ENCODE measurements at regions not wholly inside any gene's neighbourhood (a gene's known extent, or its start where the extent isn't known, plus 50 kb on each side); places are given as distances from the start of the nearest gene placed in this dataset.
A peak's percentile ranks its signal among the peaks of the same experiment; 100 is the strongest.

- no peak for TF ChIP-seq CTCF (IDR thresholded peaks at IDR 0.05; ENCODE audit: unreplicated experiment in 3 of 3)
- Mint-ChIP-seq H3K4me1 (peaks cover 35% of the 10 kb centered on the region), H3K36me3 (ENCODE audit: low read depth) (no peaks in the 10 kb centered on the region)
Measured at GRCh38 chr10:29798921-29799690, 164.3 kb upstream of the SVIL start.

GRCh38 chr10:29797616-29798015 is 162.8 kb upstream of the SVIL start:
- Mint-ChIP-seq H3K27ac (no peak overlapping the region), H3K36me3 (ENCODE audit: low read depth) (no peaks in the 10 kb centered on the region), H3K27me3 (ENCODE audit: low read depth) (no peaks in the 10 kb centered on the region), H3K4me3 (no peak overlapping the region), H3K4me1 (peaks cover 26% of the 10 kb centered on the region), H3K9me3 (peaks cover 5% of the 10 kb centered on the region)
- TF ChIP-seq CTCF (IDR thresholded peaks at IDR 0.05; ENCODE audit: unreplicated experiment in 3 of 3): no peak

More at GRCh38 chr10:29798921-29799690, 164.3 kb upstream of the SVIL start:
- Mint-ChIP-seq H3K27me3 (ENCODE audit: low read depth) (no peaks in the 10 kb centered on the region), H3K9me3 (peaks cover 2% of the 10 kb centered on the region), H3K27ac (peak overlapping the region; percentile 63 to 88 (median 79)), H3K4me3 (no peak overlapping the region)

- H3K27me3 Mint-ChIP-seq (ENCODE audit: low read depth): peaks cover 5% of the 10 kb centered on the region
- peaks cover 2% of the 10 kb centered on the region for H3K9me3 Mint-ChIP-seq
- H3K36me3 Mint-ChIP-seq (ENCODE audit: low read depth): no peaks in the 10 kb centered on the region
- H3K4me3 Mint-ChIP-seq: no peak overlapping the region
- peak overlapping the region; percentile 47 to 85 (median 58) for H3K27ac Mint-ChIP-seq
- peaks cover 18% of the 10 kb centered on the region for H3K4me1 Mint-ChIP-seq
- no peak for TF ChIP-seq CTCF (IDR thresholded peaks at IDR 0.05; ENCODE audit: unreplicated experiment in 3 of 3)
Measured at GRCh38 chr10:29795850-29796249, 161.1 kb upstream of the SVIL start.

GRCh38 chr10:29794776-29795611 is 160.2 kb upstream of the SVIL start:
- TF ChIP-seq CTCF (IDR thresholded peaks at IDR 0.05; ENCODE audit: unreplicated experiment in 3 of 3): no peak
- H3K4me1 Mint-ChIP-seq: peaks cover 18% of the 10 kb centered on the region
- H3K36me3 Mint-ChIP-seq (ENCODE audit: low read depth): no peaks in the 10 kb centered on the region
- peak overlapping the region; percentile 47 to 85 (median 58) for H3K27ac Mint-ChIP-seq
- no peak overlapping the region for H3K4me3 Mint-ChIP-seq
- H3K9me3 Mint-ChIP-seq: peaks cover 2% of the 10 kb centered on the region
- H3K27me3 Mint-ChIP-seq (ENCODE audit: low read depth): peaks cover 5% of the 10 kb centered on the region

- peaks cover 7% of the 10 kb centered on the region for H3K9me3 Mint-ChIP-seq
- no peaks in the 10 kb centered on the region for H3K36me3 Mint-ChIP-seq (ENCODE audit: low read depth)
- H3K27ac Mint-ChIP-seq: no peak overlapping the region
Measured at GRCh38 chr10:29791773-29792172, 157.0 kb upstream of the SVIL start.

More at GRCh38 chr10:29791773-29792172, 157.0 kb upstream of the SVIL start:
- H3K27me3 Mint-ChIP-seq (ENCODE audit: low read depth): peaks cover 5% of the 10 kb centered on the region
- H3K4me3 Mint-ChIP-seq: no peak overlapping the region
- H3K4me1 Mint-ChIP-seq: peaks cover 11% of the 10 kb centered on the region
- TF ChIP-seq CTCF (IDR thresholded peaks at IDR 0.05; ENCODE audit: unreplicated experiment in 3 of 3): no peak

All from nephron (organoid).